ENCODE measurements at regions not wholly inside any gene's neighbourhood (a gene's known extent, or its start where the extent isn't known, plus 50 kb on each side); places are given as distances from the start of the nearest gene placed in this dataset.
"Not testable (repeated sequence)": the region's sequence is repeated elsewhere in the genome, so short reads cannot be mapped to it uniquely, and the experiment has no call there.

GRCh38 chr6:128704601-128705000 lies 178.3 kb upstream of the LAMA2 start:
- intact Hi-C loops (cut with micrococcal nuclease; ENCODE audit: unreplicated experiment), result no loop called here
- ChIA-PET POLR2A (no interaction called here), CTCF (no interaction called here)
- no peak for ATAC-seq
- TF ChIP-seq SIN3A (IDR thresholded peaks at IDR 0.05; ENCODE audit: borderline replicate concordance, insufficient read depth, low read depth, low read length) (no peak), CTCF (IDR thresholded peaks at IDR 0.05) (no peak), TCF7L2 (IDR thresholded peaks at IDR 0.05; ENCODE audit: low read depth, low read length) (no peak), REST (IDR thresholded peaks at IDR 0.05; ENCODE audit: insufficient read depth in 1 of 2, low read depth in 2 of 2, low read length in 1 of 2) (no peak), POLR2AphosphoS5 (IDR thresholded peaks at IDR 0.05; ENCODE audit: low read depth, low read length) (no peak)
- Histone ChIP-seq H3K9me3 (ENCODE audit: control insufficient read depth, insufficient read depth, low read depth, low read length) (no peaks in the 10 kb centered on the region), H3K4me3 (ENCODE audit: low read depth in 2 of 2, low read length in 2 of 2) (no peak overlapping the region), H3K27me3 (ENCODE audit: control insufficient read depth, insufficient read depth, low read length) (no peaks in the 10 kb centered on the region), H3K36me3 (ENCODE audit: control insufficient read depth, insufficient read depth, low read length) (no peaks in the 10 kb centered on the region), H3K4me1 (ENCODE audit: control insufficient read depth, insufficient read depth, low read length) (no peaks in the 10 kb centered on the region), H3K27ac (ENCODE audit: low read length) (no peak overlapping the region)
- in situ Hi-C loops (cut with HindIII; ENCODE audit: low pct_unique_long_range_greater_than_20kb, low sequenced_read_pairs), result no loop called here
- DNase-seq (ENCODE audit: low read depth, low spot score), result no peak
- no TSS peak for BruUV-seq (replicated peaks)

- POLR2A ChIA-PET; ATAC-seq; H3K4me3 ChIP-seq (ENCODE audit: low read depth in 2 of 2, low read length in 2 of 2); CTCF ChIA-PET; DNase-seq (ENCODE audit: low read depth, low spot score); BruUV-seq (replicated peaks); intact Hi-C loops (cut with micrococcal nuclease; ENCODE audit: unreplicated experiment); H3K9me3 ChIP-seq (ENCODE audit: control insufficient read depth, insufficient read depth, low read depth, low read length); in situ Hi-C loops (cut with HindIII; ENCODE audit: low pct_unique_long_range_greater_than_20kb, low sequenced_read_pairs); H3K27ac ChIP-seq (ENCODE audit: low read length); H3K4me1 ChIP-seq (ENCODE audit: control insufficient read depth, insufficient read depth, low read length); H3K27me3 ChIP-seq (ENCODE audit: control insufficient read depth, insufficient read depth, low read length); H3K36me3 ChIP-seq (ENCODE audit: control insufficient read depth, insufficient read depth, low read length): not testable (repeated sequence)
Measured at GRCh38 chr6:128703794-128704193, 179.1 kb upstream of the LAMA2 start.

GRCh38 chr6:128696691-128697689 lies 176.6 kb upstream of the PTPRK start:
- peak; percentile 85 for ATAC-seq
- TF ChIP-seq REST (IDR thresholded peaks at IDR 0.05; ENCODE audit: insufficient read depth in 1 of 2, low read depth in 2 of 2, low read length in 1 of 2) (no peak), SIN3A (IDR thresholded peaks at IDR 0.05; ENCODE audit: borderline replicate concordance, insufficient read depth, low read depth, low read length) (no peak), POLR2AphosphoS5 (IDR thresholded peaks at IDR 0.05; ENCODE audit: low read depth, low read length) (no peak), CTCF (IDR thresholded peaks at IDR 0.05) (no peak), TCF7L2 (IDR thresholded peaks at IDR 0.05; ENCODE audit: low read depth, low read length) (no peak)
- no TSS peak for BruUV-seq (replicated peaks)
- peak; percentile 25 for DNase-seq (ENCODE audit: low read depth, low spot score)
- H3K4me3 ChIP-seq (ENCODE audit: low read depth in 2 of 2, low read length in 2 of 2), result no peak overlapping the region
- CTCF ChIA-PET, result no interaction called here
- intact Hi-C loops (cut with micrococcal nuclease; ENCODE audit: unreplicated experiment), result no loop called here
- in situ Hi-C loops (cut with HindIII; ENCODE audit: low pct_unique_long_range_greater_than_20kb, low sequenced_read_pairs), result no loop called here
- H3K36me3 ChIP-seq (ENCODE audit: control insufficient read depth, insufficient read depth, low read length), result no peaks in the 10 kb centered on the region
- H3K27ac ChIP-seq (ENCODE audit: low read length), result no peak overlapping the region
- POLR2A ChIA-PET, result no interaction called here
- H3K27me3 ChIP-seq (ENCODE audit: control insufficient read depth, insufficient read depth, low read length), result no peaks in the 10 kb centered on the region
- no peaks in the 10 kb centered on the region; the same call in 1 of the 2 replicates for H3K4me1 ChIP-seq (ENCODE audit: control insufficient read depth, insufficient read depth, low read length)
- H3K9me3 ChIP-seq (ENCODE audit: control insufficient read depth, insufficient read depth, low read depth, low read length), result no peaks in the 10 kb centered on the region

Measured in Panc1 (cell line).